ENCODE measurements at regions not wholly inside any gene's neighbourhood (a gene's known extent, or its start where the extent isn't known, plus 50 kb on each side); places are given as distances from the start of the nearest gene placed in this dataset.
"Not testable (repeated sequence)": the region's sequence is repeated elsewhere in the genome, so short reads cannot be mapped to it uniquely, and the experiment has no call there.

- H3K4me3 ChIP-seq (ENCODE audit: low read depth, low read length): no peak overlapping the region
- no peak for DNase-seq (ENCODE audit: low read depth)
- TF ChIP-seq, protein P1, sequence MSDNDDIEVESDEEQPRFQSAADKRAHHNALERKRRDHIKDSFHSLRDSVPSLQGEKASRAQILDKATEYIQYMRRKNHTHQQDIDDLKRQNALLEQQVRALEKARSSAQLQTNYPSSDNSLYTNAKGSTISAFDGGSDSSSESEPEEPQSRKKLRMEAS (IDR thresholded peaks at IDR 0.05; ENCODE audit: low read depth, low read length): no peak
- no peak for TF ChIP-seq POLR2A (IDR thresholded peaks at IDR 0.05; ENCODE audit: extremely low read depth, insufficient read length)
- TF ChIP-seq MYC (IDR thresholded peaks at IDR 0.05; ENCODE audit: low read depth, low read length): no peak
- TF ChIP-seq CTCF (IDR thresholded peaks at IDR 0.05; ENCODE audit: low read depth, low read length): no peak
These were observed 431.7 kb upstream of the B3GAT1 start for GRCh38 chr11:134843735-134844134.

DNA sequence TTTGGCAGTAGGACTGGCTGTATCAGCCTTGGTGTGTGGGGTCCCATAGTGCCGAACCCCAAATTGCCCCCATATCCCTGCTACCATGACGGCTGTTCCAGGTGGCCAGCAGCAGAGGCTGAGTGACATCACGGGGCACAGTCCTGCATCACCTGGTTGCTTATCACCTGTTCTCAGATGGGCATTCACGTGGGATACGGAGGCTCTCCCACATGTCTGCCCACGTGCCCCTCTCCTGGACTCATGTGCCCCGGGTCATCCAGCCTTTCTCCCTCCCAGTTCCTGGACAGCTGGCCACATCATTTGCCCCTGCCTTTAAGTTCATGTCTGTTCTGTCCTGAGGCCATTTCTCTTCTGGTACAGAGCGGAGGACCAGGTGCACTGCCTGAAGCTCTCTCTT, 431.0 kb upstream of the B3GAT1 start:
- TF ChIP-seq, protein P1 (IDR thresholded peaks at IDR 0.05; ENCODE audit: low read depth, low read length): no peak
- TF ChIP-seq MYC (IDR thresholded peaks at IDR 0.05; ENCODE audit: low read depth, low read length): no peak
- TF ChIP-seq POLR2A (IDR thresholded peaks at IDR 0.05; ENCODE audit: extremely low read depth, insufficient read length): no peak
- no peak overlapping the region for H3K4me3 ChIP-seq (ENCODE audit: low read depth, low read length)
- DNase-seq (ENCODE audit: low read depth): no peak

DNA sequence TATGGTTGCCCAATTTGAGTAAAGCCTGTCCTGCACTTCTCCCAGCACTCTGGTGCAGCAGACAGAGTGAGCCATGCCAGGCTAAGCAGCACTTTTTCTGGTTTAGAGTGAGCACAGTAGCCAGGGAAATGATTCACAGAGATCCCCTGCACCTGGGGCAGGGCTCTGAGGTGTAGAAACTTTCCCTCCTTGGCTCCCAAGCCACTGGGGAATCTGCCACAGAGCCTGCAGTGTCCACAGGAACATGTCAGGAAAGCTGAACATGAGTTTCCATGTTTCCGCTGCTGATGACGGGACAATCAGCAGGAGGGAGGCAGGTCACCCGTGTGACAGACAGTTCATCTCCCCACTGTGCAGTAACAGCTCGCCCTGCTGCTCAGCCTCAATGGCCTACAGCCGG, 429.9 kb upstream of the B3GAT1 start:
- H3K4me3 ChIP-seq (ENCODE audit: low read depth, low read length): no peak overlapping the region
- TF ChIP-seq MYC (IDR thresholded peaks at IDR 0.05; ENCODE audit: low read depth, low read length) (no peak), CTCF (IDR thresholded peaks at IDR 0.05; ENCODE audit: low read depth, low read length) (no peak), POLR2A (IDR thresholded peaks at IDR 0.05; ENCODE audit: extremely low read depth, insufficient read length) (no peak)
- TF ChIP-seq, protein P1 (IDR thresholded peaks at IDR 0.05; ENCODE audit: low read depth, low read length): no peak
- DNase-seq (ENCODE audit: low read depth): no peak

DNA sequence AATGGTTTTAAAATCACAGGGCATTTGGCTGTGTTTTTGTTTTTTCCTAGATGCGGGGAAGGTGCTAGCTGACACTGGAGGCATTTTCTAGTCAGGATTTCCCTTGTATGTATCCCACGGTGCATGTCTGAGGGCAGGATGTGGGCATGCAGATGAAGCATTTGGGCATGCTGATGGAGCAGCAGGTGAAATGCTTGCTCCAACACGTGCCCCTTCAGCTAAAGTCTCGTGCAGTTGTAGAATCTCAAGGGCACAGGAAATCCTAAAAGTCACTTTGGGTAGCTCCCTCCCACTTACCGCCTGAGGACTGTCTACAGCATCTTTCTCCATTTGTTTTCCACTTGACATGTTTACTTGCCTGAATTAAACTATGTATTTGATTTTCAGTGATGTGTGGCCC, 429.4 kb upstream of the B3GAT1 start:
- TF ChIP-seq CTCF (IDR thresholded peaks at IDR 0.05; ENCODE audit: low read depth, low read length): no peak
- TF ChIP-seq POLR2A (IDR thresholded peaks at IDR 0.05; ENCODE audit: extremely low read depth, insufficient read length): no peak
- TF ChIP-seq MYC (IDR thresholded peaks at IDR 0.05; ENCODE audit: low read depth, low read length): no peak
- TF ChIP-seq, protein P1 (IDR thresholded peaks at IDR 0.05; ENCODE audit: low read depth, low read length): no peak
- DNase-seq (ENCODE audit: low read depth): no peak
- H3K4me3 ChIP-seq (ENCODE audit: low read depth, low read length): no peak overlapping the region

DNA sequence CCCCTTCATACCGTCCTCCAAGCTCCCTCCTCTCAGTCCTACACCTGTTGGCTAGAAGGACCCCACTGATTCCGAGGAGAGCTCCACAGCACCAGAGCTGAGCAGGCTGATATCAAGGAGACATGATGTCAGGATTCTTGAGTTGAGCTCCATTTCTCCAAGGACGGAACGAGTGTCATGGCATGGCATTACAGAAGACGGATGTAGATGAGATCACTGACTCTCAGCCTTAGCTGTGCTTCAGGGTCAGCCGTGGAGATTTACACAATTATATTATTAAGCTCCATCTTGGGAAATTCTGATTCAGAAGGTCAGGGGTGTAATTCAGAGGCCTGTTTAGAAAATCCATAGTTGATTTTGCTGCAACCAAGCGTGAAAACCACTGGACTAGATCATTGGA, 428.9 kb upstream of the B3GAT1 start:
- TF ChIP-seq CTCF (IDR thresholded peaks at IDR 0.05; ENCODE audit: low read depth, low read length): no peak
- TF ChIP-seq MYC (IDR thresholded peaks at IDR 0.05; ENCODE audit: low read depth, low read length): no peak
- TF ChIP-seq, protein P1 (IDR thresholded peaks at IDR 0.05; ENCODE audit: low read depth, low read length): no peak
- TF ChIP-seq POLR2A (IDR thresholded peaks at IDR 0.05; ENCODE audit: extremely low read depth, insufficient read length): no peak
- H3K4me3 ChIP-seq (ENCODE audit: low read depth, low read length): no peak overlapping the region
- DNase-seq (ENCODE audit: low read depth): no peak

- not testable (repeated sequence) for DNase-seq (ENCODE audit: low read depth); H3K4me3 ChIP-seq (ENCODE audit: low read depth, low read length)
These were observed 428.1 kb upstream of the B3GAT1 start for GRCh38 chr11:134840165-134840564.

DNA sequence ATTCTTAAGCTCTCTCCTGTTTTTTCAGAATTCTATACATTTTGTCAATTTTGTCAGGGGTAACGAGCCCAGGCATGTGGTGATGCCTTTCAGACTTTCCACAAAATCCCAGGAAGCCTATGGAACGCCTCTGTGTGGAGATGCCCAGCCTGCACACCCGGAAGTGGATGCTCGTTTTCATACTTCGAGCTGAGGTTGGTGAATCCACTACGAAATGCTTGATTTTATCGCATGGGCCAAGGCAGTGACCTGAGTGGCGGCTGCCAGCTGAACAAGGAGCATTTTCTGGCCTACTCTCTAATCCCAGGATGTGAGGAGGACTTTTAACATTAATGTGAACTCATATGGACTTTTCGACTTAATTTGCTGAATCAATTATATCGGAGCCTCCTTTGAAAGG, 426.7 kb upstream of the B3GAT1 start:
- no peak overlapping the region for H3K4me3 ChIP-seq (ENCODE audit: low read depth, low read length)
- DNase-seq (ENCODE audit: low read depth): no peak
- TF ChIP-seq CTCF (IDR thresholded peaks at IDR 0.05; ENCODE audit: low read depth, low read length): no peak
- TF ChIP-seq, protein P1 (IDR thresholded peaks at IDR 0.05; ENCODE audit: low read depth, low read length): no peak
- no peak for TF ChIP-seq POLR2A (IDR thresholded peaks at IDR 0.05; ENCODE audit: extremely low read depth, insufficient read length)
- no peak for TF ChIP-seq MYC (IDR thresholded peaks at IDR 0.05; ENCODE audit: low read depth, low read length)

All from NB4 (cell line).